Large intestine (tissue), 3 donors: ENCODE measurements at regions not wholly inside any gene's neighbourhood (a gene's known extent, or its start where the extent isn't known, plus 50 kb on each side); places are given as distances from the start of the nearest gene placed in this dataset.
A peak's percentile ranks its signal among the peaks of the same experiment; 100 is the strongest.
"Not testable (repeated sequence)": the region's sequence is repeated elsewhere in the genome, so short reads cannot be mapped to it uniquely, and the experiment has no call there.

ENCODE experiments used
- DNase-seq, 2 donors: peaks; one replicate each; pipeline versions ENCODE4 v3.0.0 to v3.0.0-alpha.2; 2013
- H3K27ac ChIP-seq: one replicate; pipeline ENCODE4 v1.5.1; 2013; ENCODE audit warnings: low read length
- H3K27me3 ChIP-seq: 2 replicates; pipeline ENCODE4 v1.6.1; 2013; ENCODE audit warnings: low read length; ENCODE audit not compliant: control insufficient read depth, insufficient read depth
- H3K36me3 ChIP-seq: 2 replicates; pipeline ENCODE4 v1.6.1; 2013; ENCODE audit warnings: low read length; ENCODE audit not compliant: control insufficient read depth, insufficient read depth
- H3K4me1 ChIP-seq: one replicate; pipeline ENCODE4 v1.6.1; 2013; ENCODE audit warnings: low read length; ENCODE audit not compliant: control insufficient read depth, insufficient read depth
- H3K4me3 ChIP-seq: one replicate; pipeline ENCODE4 v1.5.1; 2013; ENCODE audit warnings: low read length
- H3K9me3 ChIP-seq: one replicate; pipeline ENCODE4 v1.6.1; 2013; ENCODE audit warnings: mild to moderate bottlenecking, low read depth, low read length, moderate library complexity; ENCODE audit not compliant: control insufficient read depth
- WGBS: methylation state at CpG from one replicate; pipeline ENCODE4 v1.1.5; 2013; ENCODE audit warnings: low lambda C conversion rate; ENCODE audit not compliant: insufficient coverage; 5-methylcytosine and 5-hydroxymethylcytosine counted together

- DNase-seq, result no peak
- H3K27ac ChIP-seq, result no peak overlapping the region
- no peak overlapping the region for H3K4me3 ChIP-seq
- WGBS, result 100% methylated on average over 1 of the region's 8 CpGs
- no peaks in the 10 kb centered on the region for H3K9me3 ChIP-seq
- H3K27me3 ChIP-seq, result no peaks in the 10 kb centered on the region
- no peaks in the 10 kb centered on the region for H3K4me1 ChIP-seq
- H3K36me3 ChIP-seq, result no peaks in the 10 kb centered on the region
Measured at GRCh38 chr2:38147333-38148121, 71.6 kb upstream of the CYP1B1 start.

GRCh38 chr2:38146907-38147307 lies 71.0 kb upstream of the CYP1B1 start:
- Histone ChIP-seq H3K4me3 (no peak overlapping the region), H3K27ac (no peak overlapping the region), H3K27me3 (no peaks in the 10 kb centered on the region), H3K9me3 (no peaks in the 10 kb centered on the region), H3K36me3 (no peaks in the 10 kb centered on the region), H3K4me1 (no peaks in the 10 kb centered on the region)
- 100% methylated on average over 1 of the region's 3 CpGs for WGBS
- peak; percentile 23 to 44 for DNase-seq

GRCh38 chr2:38146275-38146906 lies 70.4 kb upstream of the CYP1B1 start:
- no peaks in the 10 kb centered on the region for H3K4me1 ChIP-seq
- H3K27ac ChIP-seq, result no peak overlapping the region
- H3K27me3 ChIP-seq, result no peaks in the 10 kb centered on the region
- H3K4me3 ChIP-seq, result no peak overlapping the region
- WGBS, result no CpG with 5 or more reads among the region's 7 CpGs
- no peaks in the 10 kb centered on the region for H3K36me3 ChIP-seq
- DNase-seq, result no peak
- no peaks in the 10 kb centered on the region for H3K9me3 ChIP-seq

GRCh38 chr2:38145236-38145635 lies 69.3 kb upstream of the CYP1B1 start:
- no peaks in the 10 kb centered on the region for H3K36me3 ChIP-seq
- no peaks in the 10 kb centered on the region for H3K27me3 ChIP-seq
- H3K4me1 ChIP-seq, result no peaks in the 10 kb centered on the region
- WGBS, result 100% methylated on average over 1 of the region's 3 CpGs
- H3K27ac ChIP-seq, result no peak overlapping the region
- no peaks in the 10 kb centered on the region for H3K9me3 ChIP-seq
- H3K4me3 ChIP-seq, result no peak overlapping the region
- DNase-seq, result no peak

GRCh38 chr2:38142627-38143026 lies 66.7 kb upstream of the CYP1B1 start:
- H3K9me3 ChIP-seq, result peaks cover 2% of the 10 kb centered on the region
- no peaks in the 10 kb centered on the region for H3K36me3 ChIP-seq
- no peak overlapping the region for H3K27ac ChIP-seq
- H3K4me3 ChIP-seq, result no peak overlapping the region
- no peaks in the 10 kb centered on the region for H3K4me1 ChIP-seq
- no peaks in the 10 kb centered on the region for H3K27me3 ChIP-seq
- WGBS, result 100% methylated on average over 3 of the region's 4 CpGs
- no peak for DNase-seq

- Histone ChIP-seq H3K4me1 (no peaks in the 10 kb centered on the region), H3K4me3 (no peak overlapping the region), H3K36me3 (no peaks in the 10 kb centered on the region), H3K27ac (no peak overlapping the region), H3K27me3 (no peaks in the 10 kb centered on the region), H3K9me3 (peaks cover 2% of the 10 kb centered on the region)
- no peak for DNase-seq
- 100% methylated on average over 1 of the region's 4 CpGs for WGBS
Measured at GRCh38 chr2:38141501-38141900, 65.5 kb upstream of the CYP1B1 start.

GRCh38 chr2:38138996-38139395 lies 63.0 kb upstream of the CYP1B1 start:
- Histone ChIP-seq H3K27me3 (no peaks in the 10 kb centered on the region), H3K4me1 (no peaks in the 10 kb centered on the region), H3K27ac (no peak overlapping the region), H3K4me3 (no peak overlapping the region), H3K36me3 (no peaks in the 10 kb centered on the region), H3K9me3 (peaks cover 2% of the 10 kb centered on the region)
- WGBS, result 100% methylated on average over 1 of the region's 6 CpGs
- DNase-seq, result no peak

GRCh38 chr2:38138419-38138818 lies 62.5 kb upstream of the CYP1B1 start:
- Histone ChIP-seq H3K4me3 (no peak overlapping the region), H3K36me3 (no peaks in the 10 kb centered on the region), H3K4me1 (no peaks in the 10 kb centered on the region), H3K27me3 (no peaks in the 10 kb centered on the region), H3K27ac (no peak overlapping the region), H3K9me3 (peaks cover 2% of the 10 kb centered on the region)
- WGBS, result no CpG with 5 or more reads among the region's 10 CpGs
- no peak for DNase-seq

GRCh38 chr2:38137958-38138357 lies 62.0 kb upstream of the CYP1B1 start:
- not testable (repeated sequence) for H3K9me3 ChIP-seq, H3K4me1 ChIP-seq, H3K27ac ChIP-seq, H3K36me3 ChIP-seq, H3K4me3 ChIP-seq, DNase-seq, H3K27me3 ChIP-seq
- WGBS, result 100% methylated on average over 2 of the region's 12 CpGs

GRCh38 chr2:38131676-38132075 lies 55.7 kb upstream of the CYP1B1 start:
- Histone ChIP-seq H3K36me3 (no peaks in the 10 kb centered on the region), H3K4me3 (no peak overlapping the region), H3K27ac (no peak overlapping the region), H3K4me1 (no peaks in the 10 kb centered on the region), H3K9me3 (peaks cover 6% of the 10 kb centered on the region), H3K27me3 (no peaks in the 10 kb centered on the region)
- no CpG with 5 or more reads among the region's 2 CpGs for WGBS
- DNase-seq, result no peak

- no peak overlapping the region for H3K4me3 ChIP-seq
- H3K27me3 ChIP-seq, result no peaks in the 10 kb centered on the region
- H3K36me3 ChIP-seq, result no peaks in the 10 kb centered on the region
- H3K27ac ChIP-seq, result no peak overlapping the region
- H3K9me3 ChIP-seq, result peaks cover 6% of the 10 kb centered on the region
- no peak for DNase-seq
- WGBS, result no CpG with 5 or more reads among the region's 3 CpGs
- no peaks in the 10 kb centered on the region for H3K4me1 ChIP-seq
Measured at GRCh38 chr2:38130876-38131275, 54.9 kb upstream of the CYP1B1 start.
